ENCODE measurements at regions not wholly inside any gene's neighbourhood (a gene's known extent, or its start where the extent isn't known, plus 50 kb on each side); places are given as distances from the start of the nearest gene placed in this dataset.

- TF ChIP-seq CTCF (IDR thresholded peaks at IDR 0.05): no peak
- no peak for TF ChIP-seq EP300 (IDR thresholded peaks at IDR 0.05)
These were observed 333.4 kb downstream of the KCTD12 start for GRCh38 chr13:76552807-76553206.

All from sigmoid colon (tissue), 4 donors.